Stimulated activated naive CD8-positive, alpha-beta T cell treated with anti-CD3 and anti-CD28 coated beads, Interleukin-15, Interleukin-2, amounts not matched to agents 100 U/mL and 50 U/mL, for 24 hours (primary cell): ENCODE measurements at regions not wholly inside any gene's neighbourhood (a gene's known extent, or its start where the extent isn't known, plus 50 kb on each side); places are given as distances from the start of the nearest gene placed in this dataset.

Experiments
- ATAC-seq: fragments of 150-1000 bp; cut with Tn5 transposase; one replicate; pipeline ENCODE4 v1.10.0; 2021
- DNase-seq: peaks from one replicate; pipeline ENCODE4 v3.0.0; 2021

DNA sequence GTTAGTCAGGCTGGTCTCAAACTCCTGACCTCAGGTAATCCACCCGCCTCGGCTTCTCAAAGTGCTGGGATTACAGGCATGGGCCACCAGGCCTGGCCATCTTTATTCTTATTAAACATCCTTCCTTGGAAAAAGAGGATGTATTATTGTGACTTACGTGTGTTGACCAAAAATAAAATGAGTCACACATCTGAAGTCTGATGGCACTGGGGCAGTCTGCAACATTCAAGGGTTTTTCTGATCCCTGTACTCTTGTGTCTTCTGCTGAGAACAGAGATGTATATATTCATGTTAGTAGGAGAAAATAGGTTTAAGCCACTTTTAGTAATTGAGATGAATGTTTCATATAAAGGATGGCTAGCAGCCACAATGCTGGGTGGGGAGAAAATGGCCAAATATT is 129.9 kb upstream of the RIPOR2 start:
- no peak for DNase-seq

DNA sequence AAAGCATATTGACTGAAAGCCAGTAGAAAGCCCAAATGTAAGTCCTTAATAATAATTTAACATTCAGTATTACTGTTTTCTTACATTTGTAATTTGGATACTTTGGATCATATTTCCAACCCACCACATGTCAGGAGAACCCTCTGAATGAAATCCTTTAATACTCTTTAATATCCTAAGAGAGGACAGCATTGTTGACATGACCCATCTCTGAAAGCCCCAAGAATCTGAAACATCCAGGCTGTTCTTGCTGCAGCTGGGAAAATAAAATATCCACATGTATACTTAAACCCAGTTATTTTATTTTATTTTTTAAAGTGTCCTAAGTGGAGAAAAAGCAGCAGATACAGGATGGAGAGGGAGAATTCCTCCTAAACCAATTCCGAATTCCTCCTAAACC is 130.8 kb upstream of the RIPOR2 start:
- ATAC-seq (no peak), DNase-seq (no peak)

More for the DNA sequence above, 129.9 kb upstream of the RIPOR2 start:
- no peak for ATAC-seq

DNA sequence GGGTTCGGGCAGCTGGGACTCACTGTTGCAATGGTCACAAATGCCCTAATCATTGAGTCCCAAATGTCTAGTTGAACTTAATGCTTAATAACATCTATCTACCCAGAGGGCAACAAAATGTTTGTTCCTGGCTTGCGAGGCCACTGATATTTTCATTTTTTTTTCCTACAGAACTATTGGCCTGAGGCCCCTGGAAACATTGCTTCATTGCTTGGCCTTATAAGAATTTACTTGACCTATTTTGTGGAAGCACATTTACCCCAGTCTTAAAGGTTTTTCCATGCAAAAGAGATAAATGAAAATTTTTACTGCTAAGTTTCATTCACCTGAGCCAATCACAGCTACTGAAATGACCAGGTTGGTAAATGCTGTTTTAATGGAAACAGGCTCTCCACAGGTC is 133.1 kb upstream of the RIPOR2 start:
- DNase-seq (no peak), ATAC-seq (no peak)

DNA sequence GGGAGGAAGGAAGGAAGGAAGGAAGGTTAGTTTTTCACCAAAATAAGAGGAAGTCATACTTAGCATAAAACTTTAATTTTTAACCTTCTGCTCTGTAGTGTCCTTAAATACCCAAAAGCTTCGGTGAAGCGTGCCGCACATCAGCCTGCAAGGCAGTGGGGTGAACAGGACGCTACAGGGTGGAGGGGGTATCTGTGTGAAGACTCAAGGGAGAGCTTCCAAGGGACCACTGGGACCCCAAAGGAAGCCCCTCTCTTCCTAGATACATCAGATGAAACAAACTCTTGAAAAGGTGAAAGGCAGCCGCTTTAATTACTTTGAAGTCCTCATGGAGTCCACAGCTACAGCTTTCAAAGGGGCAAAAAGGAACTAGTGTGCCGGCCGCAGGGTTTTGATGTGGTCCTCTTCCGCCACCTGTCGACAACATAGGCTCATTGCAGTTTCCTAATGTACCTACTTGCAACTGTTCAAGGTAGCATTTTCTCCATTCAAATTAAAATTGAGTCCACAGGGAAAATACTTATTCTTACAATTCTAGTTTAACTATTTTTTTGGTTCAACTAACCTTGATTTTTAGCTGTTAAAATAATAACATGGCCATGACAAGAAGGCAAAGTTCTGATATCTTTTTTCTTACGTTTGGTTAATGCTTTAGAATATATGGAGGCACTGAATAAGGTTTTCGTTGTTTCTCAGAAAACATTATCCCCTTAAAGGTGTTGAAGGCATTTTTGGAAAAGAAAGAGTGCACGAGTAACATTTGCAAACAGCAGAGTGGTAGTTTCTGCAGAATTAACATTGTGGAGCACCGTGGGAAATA is 135.0 kb upstream of the RIPOR2 start:
- peak; percentile 76 for DNase-seq
- peak; percentile 92 for ATAC-seq

DNA sequence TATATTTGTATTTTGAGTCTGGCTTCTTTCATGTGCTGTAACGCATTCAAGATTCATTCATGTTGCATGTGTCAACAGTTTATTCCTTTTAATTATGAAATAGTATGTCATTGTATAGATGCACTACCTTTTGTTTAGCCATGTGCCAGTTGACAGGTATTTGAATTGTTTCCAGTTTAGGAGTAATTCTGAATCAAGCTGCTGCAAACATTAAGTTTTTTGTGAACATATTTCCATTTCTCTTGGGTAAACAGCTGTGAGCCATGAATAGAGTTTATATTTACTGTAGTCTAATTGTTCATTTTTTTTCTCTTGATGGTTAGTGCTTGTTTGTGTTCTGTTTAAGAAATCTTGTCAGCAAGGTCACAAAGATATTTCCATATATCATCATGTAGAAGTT is 142.4 kb upstream of the RIPOR2 start:
- DNase-seq (no peak), ATAC-seq (no peak)

DNA sequence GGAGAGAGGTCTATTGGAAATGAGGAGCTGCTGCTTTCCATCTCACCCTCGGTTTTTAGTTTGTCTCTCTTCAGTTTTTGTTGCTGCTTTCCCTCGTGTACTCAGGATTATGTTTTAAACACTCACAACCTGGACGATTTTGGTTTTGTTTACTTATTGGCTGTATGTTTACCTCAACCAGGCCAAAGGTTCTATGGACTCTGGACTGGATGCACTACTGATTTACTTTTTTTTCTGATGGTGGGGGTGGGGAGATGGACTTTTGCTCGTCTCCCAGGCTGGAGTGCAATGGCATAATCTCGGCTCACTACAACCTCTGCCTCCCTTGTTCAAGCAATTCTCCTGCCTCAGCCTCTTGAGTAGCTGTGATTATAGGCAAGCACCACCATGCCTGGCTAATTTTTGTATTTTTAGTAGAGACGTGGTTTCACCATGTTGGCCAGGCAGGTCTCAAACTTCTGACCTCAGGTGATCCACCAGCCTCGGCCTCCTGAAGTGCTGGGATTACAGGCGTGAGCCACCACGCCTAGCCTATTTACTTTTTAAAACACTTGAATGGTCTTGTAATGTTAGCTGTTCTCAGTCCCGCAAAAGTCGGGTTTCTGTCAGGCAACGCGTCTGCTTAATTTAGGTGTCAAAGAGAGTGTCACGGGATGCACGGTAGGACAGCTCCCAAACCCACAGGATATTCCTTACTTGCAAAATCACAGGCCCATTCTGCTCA is 148.2 kb upstream of the RIPOR2 start:
- DNase-seq (no peak), ATAC-seq (no peak)

DNA sequence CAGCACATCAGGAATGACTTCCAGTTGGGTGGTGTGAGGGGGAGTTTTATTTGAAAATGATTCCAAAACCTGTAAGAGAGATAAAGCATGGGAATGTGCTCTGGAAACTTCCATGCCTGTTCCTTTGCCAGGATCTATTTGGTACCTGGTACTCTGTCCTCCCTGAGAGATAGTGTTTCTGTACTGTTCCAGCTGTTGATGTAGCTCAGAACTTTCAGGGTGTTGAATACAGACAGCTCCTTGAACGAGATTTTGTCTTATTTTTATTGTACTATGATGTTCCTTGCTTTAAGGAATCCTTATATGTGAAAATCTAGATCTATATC is 148.7 kb upstream of the RIPOR2 start:
- ATAC-seq (no peak), DNase-seq (no peak)

DNA sequence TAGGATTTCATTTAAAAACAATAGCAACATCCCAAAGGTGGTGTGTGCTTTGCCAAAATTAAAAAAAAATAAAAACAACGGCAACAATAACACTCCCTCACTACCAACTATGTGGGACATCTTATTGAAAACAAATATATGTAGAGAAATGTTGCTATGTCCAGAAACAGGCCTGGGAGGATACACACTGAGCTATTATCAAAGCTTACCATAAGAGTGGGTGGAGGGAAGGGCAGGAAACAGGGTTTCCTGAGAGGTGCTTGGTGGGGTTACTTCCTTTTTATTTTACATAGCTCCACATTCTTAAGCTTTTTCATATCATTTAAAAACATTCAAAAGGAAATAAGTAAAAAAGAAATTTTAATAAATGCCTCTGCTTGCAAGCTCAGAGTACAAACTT is 150.0 kb upstream of the RIPOR2 start:
- ATAC-seq (no peak), DNase-seq (no peak)

DNA sequence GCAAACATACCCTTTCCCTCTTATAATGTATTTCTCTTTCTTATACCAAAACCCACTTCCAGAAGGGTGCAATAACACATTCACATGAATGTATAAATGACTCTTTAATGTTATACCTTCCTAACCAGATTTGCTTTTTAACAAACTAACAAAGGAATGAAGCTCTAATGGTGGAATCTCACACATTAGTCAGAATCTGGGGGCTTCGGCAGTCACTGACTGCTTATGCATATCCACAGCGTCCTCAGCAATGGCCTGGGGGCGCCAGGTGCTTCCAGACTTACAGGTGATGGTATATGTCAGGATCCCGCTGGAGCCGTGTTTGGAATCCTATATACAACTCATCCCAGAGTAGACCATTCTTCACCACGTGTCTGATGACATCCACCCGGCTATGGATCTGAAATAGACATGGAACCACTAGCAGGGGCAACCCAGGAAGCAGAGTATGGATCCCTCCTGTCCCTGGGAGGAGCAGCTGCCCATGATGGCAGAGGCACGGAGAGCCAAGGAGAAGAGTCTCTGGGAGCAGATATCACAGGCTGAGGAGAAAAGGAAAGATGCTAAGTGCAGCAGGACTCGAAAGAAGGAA is 150.8 kb upstream of the RIPOR2 start:
- DNase-seq, result no peak
- no peak for ATAC-seq

DNA sequence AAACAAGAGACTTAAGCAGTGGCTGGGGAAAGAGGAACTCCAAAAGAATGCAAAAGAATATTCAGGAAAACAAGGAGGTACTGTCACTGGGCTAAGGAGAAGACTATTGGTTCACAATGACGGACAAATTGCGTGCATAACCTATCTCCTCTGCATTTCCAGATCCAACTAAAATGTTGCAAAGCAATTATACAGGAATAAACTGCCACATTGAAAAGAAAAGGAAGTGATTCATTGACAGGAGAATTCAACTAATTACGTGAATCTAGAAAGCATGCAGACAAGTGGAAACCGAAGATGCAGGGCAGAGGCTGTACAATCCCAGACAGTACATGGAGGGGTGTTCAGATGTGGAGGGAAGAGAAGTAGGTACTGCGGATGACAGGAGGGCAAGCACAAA is 152.8 kb upstream of the RIPOR2 start:
- DNase-seq, result no peak
- no peak for ATAC-seq

DNA sequence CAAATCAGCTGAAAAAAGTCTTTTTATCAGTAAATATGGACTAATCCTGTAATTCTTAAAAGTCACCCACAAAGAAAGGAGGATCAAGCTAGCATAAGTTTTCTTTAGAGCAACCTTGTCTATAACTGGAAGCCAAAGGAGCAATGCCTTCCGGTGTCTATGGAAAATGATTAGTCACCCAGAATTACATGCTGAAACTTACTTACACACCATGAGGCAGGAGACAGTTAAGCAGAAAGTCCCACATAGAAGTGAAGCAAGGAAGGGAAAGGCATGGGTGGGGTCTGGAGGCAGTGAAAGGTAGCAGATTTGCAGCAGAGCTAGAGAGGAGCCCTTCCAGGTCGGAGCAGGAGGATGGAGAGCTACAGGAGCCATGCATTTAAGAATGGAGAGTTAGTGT is 153.7 kb upstream of the RIPOR2 start:
- DNase-seq, result no peak
- no peak for ATAC-seq

DNA sequence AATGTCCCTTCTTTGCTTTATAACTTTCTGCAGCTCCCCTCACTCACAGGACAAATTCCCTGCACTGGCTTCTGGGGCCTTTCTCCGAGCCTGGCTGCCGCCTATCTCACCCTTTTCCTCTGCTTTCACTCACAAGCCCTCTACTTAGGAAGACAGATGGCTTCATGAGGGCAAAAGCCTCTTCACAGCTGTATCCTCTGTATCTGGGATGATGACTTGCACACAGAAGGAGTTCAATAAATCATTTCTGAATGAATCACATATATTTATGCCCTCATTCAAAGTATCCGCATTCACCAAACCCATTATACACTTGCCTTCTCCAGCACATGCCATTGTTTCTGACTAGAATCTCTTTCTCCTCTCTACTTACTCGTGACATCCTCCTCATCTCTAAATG is 159.0 kb upstream of the RIPOR2 start:
- DNase-seq (no peak), ATAC-seq (no peak)

DNA sequence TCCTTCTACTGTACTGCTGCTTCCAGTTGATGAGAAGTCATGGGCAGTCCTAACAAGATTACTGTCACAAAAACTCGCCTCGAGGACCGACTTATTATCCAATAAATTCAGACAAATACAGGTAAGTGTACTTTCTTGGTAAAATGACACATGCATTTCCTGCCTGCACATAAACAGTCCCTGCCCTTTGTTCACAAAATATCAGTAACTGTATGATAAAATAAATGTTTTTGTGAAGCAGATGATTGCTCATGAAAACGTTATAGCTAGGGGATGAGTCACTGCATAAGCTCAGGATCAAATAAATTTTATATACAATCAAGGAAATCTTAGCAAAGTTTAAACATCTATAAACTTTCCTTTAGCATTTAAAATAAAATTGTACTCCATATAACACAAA is 164.5 kb upstream of the RIPOR2 start:
- DNase-seq, result no peak
- ATAC-seq, result no peak

DNA sequence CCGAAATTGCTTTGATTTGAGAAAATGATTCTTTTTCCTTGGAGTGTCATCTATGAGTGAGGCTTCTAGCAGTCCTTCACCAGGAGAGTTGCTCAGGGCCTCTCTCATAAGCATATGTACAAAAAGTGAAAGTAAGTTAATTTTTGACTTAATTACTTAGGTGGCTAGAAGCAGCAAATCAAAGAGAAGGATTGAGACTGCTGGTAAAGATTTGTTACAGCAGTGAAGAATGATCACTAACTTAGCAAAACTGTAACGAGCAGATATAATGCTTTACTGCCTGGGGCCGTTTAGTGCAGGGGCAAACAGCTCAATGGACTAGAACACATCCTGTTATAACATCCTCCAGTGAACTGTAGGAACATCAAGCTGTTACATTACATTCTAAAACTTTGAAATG is 167.8 kb upstream of the RIPOR2 start:
- no peak for DNase-seq
- no peak for ATAC-seq

DNA sequence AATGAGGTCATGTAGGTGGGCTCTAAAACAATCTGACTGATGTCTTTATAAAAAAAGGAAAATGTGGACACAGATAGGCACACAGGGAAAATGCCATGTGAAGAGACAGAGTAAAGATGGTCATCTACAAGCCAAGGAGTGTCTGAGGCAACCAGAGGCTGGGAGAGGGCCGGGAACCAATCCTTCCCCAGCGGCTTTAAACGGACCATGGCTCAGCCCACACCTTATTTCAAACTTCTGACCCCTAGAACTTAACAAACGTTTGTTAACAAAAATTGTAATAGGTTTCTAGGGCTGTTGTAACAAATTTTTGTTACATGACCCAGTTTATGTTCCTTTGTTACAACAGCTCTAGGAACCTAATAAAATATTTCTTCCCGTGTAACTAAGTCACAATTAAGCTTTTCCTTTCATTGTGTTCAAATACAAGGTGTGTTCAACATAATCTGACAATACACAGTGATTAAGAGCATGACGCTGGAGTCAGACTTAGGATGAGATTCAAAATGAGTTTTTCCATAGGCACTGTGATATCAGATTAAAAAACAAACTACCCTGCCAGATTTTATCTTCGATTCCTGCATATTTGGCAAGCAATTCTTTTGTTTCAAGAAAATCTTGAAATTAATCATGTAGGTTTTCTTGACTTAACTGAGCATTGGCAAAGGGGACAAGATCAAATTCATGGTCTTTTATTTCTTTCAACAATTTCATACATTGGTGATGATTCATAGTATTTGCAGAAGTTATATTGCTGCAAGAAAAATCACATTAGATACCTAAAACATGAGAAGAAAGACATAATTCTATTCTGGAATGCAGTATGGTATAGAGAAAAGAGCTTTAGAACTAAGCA is 169.5 kb upstream of the RIPOR2 start:
- DNase-seq, result no peak
- no peak for ATAC-seq

DNA sequence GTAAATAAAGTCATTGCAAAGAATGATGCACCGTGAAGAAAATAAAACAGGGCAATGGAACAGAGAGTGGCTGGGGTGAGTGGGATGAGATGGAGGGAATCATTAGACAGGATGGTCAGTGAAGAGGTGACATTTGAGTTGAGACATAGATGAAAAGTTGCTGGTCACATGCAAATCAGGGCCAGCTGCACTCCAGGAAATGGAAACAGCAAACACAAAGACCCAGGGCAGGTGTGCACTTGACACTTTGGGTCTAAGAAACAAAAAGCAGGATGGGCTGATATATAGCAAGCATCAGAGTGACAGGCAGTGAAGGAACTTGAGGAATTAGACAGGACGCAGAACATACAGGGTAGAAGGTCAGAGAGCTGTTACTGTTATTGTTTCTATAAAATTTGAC is 171.5 kb upstream of the RIPOR2 start:
- ATAC-seq (no peak), DNase-seq (no peak)

DNA sequence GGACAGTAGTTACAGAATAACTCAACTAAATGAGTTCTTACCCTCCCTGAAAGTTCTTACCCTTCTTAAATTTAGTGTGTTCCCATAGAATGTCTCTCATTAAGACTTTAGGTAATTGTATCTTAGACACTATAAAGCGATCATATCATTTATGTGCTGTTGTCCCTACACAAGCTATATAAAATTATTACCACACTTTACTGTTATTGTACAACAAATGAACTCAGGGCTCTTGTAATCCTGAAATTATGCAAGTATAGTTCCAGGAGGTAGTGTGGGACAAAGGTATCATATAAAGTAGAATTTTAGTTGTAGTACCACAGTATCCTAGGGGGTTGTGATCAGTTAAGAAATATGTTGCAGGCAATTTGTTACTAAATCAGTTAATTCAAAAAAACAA is 167.4 kb upstream of the CARMIL1 start:
- no peak for DNase-seq
- no peak for ATAC-seq

DNA sequence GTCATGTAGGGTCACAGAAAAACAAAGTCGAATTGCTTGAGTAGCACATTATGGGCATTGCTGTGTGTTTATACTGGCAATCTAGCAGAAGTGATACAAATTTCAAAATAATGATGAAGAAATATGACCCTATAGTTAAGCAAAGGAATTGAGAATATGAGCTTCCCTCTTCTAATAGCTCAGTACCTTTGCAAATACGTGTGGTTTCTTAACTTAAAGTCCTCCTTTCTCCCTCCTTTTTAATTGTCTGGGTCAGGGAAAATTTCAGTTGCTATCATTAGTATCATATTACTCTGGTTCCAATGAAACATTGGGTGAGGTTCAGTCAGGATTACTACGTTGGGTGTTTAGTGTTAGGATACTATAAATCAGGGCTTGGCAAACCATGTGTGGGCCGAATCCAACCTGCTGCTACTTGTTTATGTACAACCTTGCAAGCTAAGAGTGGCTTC is 166.8 kb upstream of the CARMIL1 start:
- no peak for ATAC-seq
- DNase-seq, result no peak

DNA sequence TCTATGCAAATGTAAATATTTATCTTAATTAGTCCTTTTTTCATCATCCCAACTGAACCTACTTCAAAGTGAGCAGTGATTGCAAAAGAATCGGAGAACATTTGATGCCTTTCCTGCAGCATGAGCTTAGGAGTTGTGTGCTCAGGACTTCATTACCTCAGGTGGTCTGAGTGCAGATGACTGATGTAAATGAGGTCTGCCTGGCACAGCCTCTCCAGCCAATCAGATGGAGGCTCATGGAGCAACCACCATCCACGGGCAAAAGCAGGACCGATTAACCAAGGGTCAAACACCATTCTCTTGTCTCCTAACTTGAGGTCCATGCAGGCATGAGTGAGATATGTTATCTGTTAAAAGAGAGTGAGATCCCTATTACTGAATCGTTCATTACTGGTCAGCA is 165.7 kb upstream of the CARMIL1 start:
- ATAC-seq, result no peak
- no peak for DNase-seq

DNA sequence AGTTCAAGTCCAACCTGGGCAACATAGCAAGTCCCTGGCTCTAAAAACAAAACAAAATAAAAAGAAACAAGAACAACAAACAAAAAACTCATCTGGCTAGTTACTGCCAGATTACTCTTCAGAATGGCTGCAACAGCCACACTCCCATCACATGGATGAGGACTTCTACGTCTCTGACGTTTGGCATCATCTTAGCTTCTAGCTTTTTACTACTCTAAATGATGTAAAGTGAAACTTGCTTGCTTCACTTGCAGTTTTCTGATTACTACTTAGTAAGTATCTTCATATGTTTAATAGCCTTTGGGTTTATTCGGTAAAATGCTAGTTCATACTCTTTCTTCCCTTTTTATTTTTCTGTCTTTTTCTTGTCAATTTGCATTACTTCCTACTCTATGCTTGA is 161.1 kb upstream of the CARMIL1 start:
- no peak for ATAC-seq

DNA sequence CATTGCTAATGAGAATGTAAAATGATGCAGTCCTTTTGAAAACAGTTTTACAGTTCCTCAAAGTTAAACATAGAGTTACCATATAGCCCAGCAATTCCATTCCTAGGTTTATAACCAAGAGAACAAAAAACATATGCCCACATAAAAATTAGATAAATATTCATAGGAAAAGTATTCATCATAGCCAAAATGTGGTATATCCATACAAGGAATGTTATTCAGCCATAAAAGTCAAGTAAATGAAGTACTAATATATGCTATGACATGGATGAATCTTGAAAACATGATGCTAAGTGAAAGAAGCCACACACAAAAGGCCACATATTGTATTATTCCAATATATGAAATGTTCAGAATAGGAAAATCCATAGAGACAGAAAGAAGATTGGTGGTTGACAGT is 158.0 kb upstream of the CARMIL1 start:
- ATAC-seq (no peak), DNase-seq (no peak)

More for the DNA sequence above, 161.1 kb upstream of the CARMIL1 start:
- DNase-seq, result no peak

DNA sequence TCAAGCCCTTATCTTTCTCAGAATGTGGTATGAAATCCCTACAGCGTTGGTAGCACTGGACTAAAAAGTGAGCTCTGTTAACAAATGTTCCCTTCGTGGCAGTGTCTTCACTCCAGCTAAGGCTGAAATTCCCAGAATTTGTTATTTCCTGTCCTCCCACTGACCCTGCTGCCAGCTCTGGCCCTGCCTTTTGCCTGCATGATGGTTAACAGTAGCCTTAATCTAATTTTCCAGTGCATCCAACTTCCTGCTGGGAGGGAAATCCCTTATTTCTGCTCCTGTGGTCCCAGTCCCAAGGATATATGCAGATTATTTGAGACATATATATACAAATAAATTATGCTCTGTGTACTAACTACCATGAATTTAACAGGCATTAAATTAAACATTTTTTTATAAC is 157.2 kb upstream of the CARMIL1 start:
- ATAC-seq, result no peak
- DNase-seq, result no peak
